Coronary artery (tissue), 2 donors: ENCODE measurements at regions not wholly inside any gene's neighbourhood (a gene's known extent, or its start where the extent isn't known, plus 50 kb on each side); places are given as distances from the start of the nearest gene placed in this dataset.

Experiments used
- DNase-seq: peaks from one replicate; pipeline ENCODE4 v3.0.0-alpha.2; 2017; ENCODE audit warnings: low spot score
- H3K27ac ChIP-seq, 2 donors: fragments of 200-600 bp; sonication (generic); one replicate each; pipeline ENCODE4 v1.5.1; 2016 to 2019
- H3K4me3 ChIP-seq: fragments of 200-600 bp; sonication (generic); 2 replicates; pipeline ENCODE4 v1.5.1; 2016; ENCODE audit warnings: mild to moderate bottlenecking, moderate library complexity
- TF ChIP-seq, protein P1 (sequence below): fragments of 200-600 bp; sonication (generic); IDR thresholded peaks from one replicate; pipeline ENCODE4 v1.5.1; 2019; ENCODE audit warnings: antibody characterized with exemption

DNA sequence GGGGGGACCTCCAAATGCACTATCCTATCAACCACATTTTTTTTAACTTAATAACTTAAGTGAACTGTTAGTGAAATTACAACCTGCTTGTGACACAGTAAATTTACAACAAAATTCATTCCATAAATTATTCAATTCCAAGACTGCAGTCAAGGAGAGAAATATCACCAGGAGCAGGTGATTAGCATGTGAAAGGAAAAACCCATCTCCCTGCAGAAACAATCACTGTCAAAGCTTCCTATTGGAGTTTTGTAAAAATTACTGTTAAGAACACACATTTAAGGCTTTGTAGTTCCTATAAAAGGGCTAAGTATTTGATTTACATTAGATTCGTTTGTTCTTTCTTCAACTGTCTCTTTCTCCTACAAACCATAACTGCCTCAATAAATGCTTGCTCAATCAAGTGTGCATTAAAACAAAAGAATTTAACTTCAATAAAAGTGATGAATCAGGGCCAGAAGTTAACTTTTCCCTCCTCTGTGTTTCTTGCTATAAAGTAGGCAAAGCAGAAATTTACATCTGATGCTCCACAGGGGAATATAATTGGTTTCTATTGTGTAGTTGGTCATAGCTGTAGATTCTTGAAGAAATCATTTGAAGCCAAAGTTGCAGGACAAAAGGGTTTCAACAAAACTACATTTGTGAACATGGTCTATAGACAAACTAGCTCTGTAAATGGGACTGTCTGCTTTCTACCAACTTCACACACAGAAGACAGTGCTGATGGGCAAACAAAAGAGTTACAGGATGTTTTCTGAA lies 195.1 kb upstream of the PSMD7 start:
- Histone ChIP-seq H3K27ac (no peak overlapping the region), H3K4me3 (no peak overlapping the region)
- DNase-seq = no peak
- TF ChIP-seq, protein P1, sequence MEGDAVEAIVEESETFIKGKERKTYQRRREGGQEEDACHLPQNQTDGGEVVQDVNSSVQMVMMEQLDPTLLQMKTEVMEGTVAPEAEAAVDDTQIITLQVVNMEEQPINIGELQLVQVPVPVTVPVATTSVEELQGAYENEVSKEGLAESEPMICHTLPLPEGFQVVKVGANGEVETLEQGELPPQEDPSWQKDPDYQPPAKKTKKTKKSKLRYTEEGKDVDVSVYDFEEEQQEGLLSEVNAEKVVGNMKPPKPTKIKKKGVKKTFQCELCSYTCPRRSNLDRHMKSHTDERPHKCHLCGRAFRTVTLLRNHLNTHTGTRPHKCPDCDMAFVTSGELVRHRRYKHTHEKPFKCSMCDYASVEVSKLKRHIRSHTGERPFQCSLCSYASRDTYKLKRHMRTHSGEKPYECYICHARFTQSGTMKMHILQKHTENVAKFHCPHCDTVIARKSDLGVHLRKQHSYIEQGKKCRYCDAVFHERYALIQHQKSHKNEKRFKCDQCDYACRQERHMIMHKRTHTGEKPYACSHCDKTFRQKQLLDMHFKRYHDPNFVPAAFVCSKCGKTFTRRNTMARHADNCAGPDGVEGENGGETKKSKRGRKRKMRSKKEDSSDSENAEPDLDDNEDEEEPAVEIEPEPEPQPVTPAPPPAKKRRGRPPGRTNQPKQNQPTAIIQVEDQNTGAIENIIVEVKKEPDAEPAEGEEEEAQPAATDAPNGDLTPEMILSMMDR = no peak

DNA sequence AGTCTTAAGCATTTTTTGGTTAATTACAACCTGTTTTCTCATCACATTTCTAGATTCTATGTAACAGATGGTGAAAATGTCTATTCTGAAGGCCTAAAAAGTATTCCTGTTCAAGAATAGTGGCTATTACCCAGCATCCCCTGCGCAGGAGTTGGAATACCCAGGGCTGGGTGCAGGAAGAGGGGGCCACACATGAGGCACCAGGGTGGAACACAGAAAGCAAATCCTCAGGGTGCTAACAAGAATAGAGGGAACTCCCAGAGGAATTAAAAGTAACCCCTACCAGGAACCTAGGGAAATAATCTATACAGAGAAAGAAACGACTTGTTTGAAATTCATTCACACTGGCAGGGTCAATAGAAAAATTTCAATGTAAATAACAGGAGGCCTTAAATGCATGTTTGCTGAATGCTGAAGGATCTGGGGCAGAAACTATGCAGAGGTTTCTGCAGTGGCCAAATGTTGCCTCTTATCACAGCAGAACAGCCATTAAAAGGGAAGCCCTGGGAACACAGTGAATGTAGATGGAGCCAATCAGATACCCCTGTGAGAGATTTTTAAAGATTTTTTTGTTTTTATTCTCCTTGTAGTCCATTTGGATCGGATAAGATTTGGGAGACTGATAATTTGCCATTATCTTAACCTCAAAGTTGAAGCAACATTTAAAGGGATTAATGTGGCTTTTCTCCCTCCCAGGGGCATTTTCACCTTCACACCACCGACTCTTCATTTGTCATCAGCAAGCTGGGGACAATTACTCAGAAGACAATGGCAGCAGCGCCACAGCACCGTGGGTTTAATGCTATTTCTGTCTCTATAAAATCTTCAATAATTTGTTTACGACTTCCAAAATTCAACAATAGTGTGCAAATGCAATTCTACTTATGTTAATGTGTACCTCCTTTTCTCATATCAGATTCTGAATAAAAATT lies 196.0 kb upstream of the PSMD7 start:
- TF ChIP-seq, protein P1 = no peak
- no peak for DNase-seq
- no peak overlapping the region for H3K4me3 ChIP-seq

DNA sequence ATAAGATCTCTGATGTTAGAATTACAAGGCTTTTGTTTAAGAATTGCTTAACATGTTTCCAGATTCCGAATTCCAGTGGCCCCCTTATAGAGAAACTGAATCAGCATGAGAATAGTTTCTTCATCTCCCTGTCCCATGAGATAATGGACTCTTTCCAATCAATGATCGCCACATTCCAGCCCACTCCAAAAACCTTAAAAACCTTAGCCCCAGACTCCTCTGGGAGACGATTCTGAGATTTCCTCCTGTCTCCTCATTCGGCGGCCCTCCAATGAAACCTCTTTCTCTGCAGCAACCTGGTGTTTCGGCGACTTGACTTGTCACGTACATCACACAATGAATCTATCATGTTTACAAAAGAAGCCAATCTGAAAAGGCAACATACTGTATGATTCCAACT lies 197.1 kb upstream of the PSMD7 start:
- H3K27ac ChIP-seq = no peak overlapping the region
- TF ChIP-seq, protein P1 = no peak
- H3K4me3 ChIP-seq = no peak overlapping the region
- no peak for DNase-seq

More for the DNA sequence above, 196.0 kb upstream of the PSMD7 start:
- H3K27ac ChIP-seq = no peak overlapping the region

- H3K27ac ChIP-seq = no peak overlapping the region
- DNase-seq = no peak
- no peak overlapping the region for H3K4me3 ChIP-seq
- TF ChIP-seq, protein P1 = no peak
Observed at GRCh38 chr16:74094962-74095361, 201.7 kb upstream of the PSMD7 start.

DNA sequence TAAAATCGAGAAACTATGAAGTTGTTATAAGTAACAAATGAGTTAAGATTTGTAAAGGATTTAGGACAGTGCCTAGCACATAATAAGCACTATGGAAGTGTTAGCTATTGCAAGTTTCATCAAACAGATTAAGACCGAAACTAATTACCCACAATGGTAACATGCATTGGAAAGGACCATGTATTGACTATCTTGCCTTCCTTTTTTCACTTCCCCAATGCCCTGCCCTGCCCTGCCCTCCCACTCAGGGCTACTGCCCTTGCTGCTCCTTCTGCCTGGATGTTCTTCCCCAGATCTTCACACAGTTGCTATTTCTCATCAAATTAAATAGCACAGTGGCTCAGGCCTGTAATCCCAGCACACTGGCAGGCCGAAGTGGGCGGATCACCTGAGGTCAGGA lies 202.1 kb upstream of the PSMD7 start:
- no peak for DNase-seq
- TF ChIP-seq, protein P1 = no peak

DNA sequence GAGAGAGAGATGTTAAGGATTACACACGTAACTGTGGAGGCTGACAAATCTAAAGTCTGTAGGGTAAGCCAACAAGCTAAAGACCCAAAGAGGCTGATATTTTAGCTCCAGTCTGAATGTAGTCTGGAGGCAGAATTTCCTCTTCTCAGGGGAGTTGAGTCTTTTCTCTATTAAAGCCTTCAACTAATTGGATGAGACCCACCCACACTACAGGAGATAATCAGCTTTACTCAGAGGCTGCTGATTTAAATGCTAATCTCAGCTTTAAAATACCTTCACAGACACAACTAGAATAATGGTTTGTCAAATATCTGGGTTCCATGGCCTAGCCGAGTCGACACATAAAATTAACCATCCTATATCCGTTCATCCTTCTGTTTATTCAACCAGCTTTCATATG lies 204.3 kb upstream of the PSMD7 start:
- TF ChIP-seq, protein P1 = no peak
- no peak for DNase-seq
- no peak overlapping the region for H3K27ac ChIP-seq
- H3K4me3 ChIP-seq = no peak overlapping the region

More for the DNA sequence above, 202.1 kb upstream of the PSMD7 start:
- Histone ChIP-seq H3K4me3 (no peak overlapping the region), H3K27ac (no peak overlapping the region)
